Activated CD4-positive, alpha-beta memory T cell treated with anti-CD3 and anti-CD28 coated beads, Interleukin-2, amount 10 ng/mL, durations not matched to agents 7 days and 5 days (primary cell): ENCODE measurements at regions not wholly inside any gene's neighbourhood (a gene's known extent, or its start where the extent isn't known, plus 50 kb on each side); places are given as distances from the start of the nearest gene placed in this dataset.

ENCODE experiments used
- CTCF ChIA-PET: fragments of 350-600 bp; sonication (Branson Sonifier 250); formaldehyde crosslinking; loops from one replicate; lab custom pipeline; 2021; ENCODE audit warnings: antibody characterized with exemption, inconsistent platforms; lab: Charles Lee
- POLR2A ChIA-PET: fragments of 350-600 bp; sonication (Branson Sonifier 250); formaldehyde crosslinking; loops from one replicate; lab custom pipeline; 2021; ENCODE audit warnings: antibody characterized with exemption; lab: Charles Lee
- DNase-seq: peaks from one replicate; pipeline ENCODE4 v3.0.0-alpha.2; 2020
- H3K27ac Mint-ChIP-seq: one replicate; pipeline ENCODE4 v1.8.0; 2021; ENCODE audit warnings: mild to moderate bottlenecking, mixed read lengths
- H3K27me3 Mint-ChIP-seq: one replicate; pipeline ENCODE4 v1.8.0; 2021; ENCODE audit warnings: mixed read lengths
- H3K36me3 Mint-ChIP-seq: one replicate; pipeline ENCODE4 v1.8.0; 2021; ENCODE audit warnings: low read depth, mixed read lengths
- H3K4me1 Mint-ChIP-seq: one replicate; pipeline ENCODE4 v1.8.0; 2021; ENCODE audit warnings: mixed read lengths
- H3K4me3 Mint-ChIP-seq: one replicate; pipeline ENCODE4 v1.8.0; 2021; ENCODE audit warnings: mild to moderate bottlenecking, mixed read lengths
- H3K9me3 Mint-ChIP-seq: one replicate; pipeline ENCODE4 v1.8.0; 2021; ENCODE audit warnings: mixed read lengths

GRCh38 chr5:68593211-68593671 is 377.7 kb downstream of the PIK3R1 start:
- CTCF ChIA-PET, result no interaction called here
- H3K36me3 Mint-ChIP-seq, result no peaks in the 10 kb centered on the region
- H3K27me3 Mint-ChIP-seq, result peaks cover 5% of the 10 kb centered on the region
- POLR2A ChIA-PET, result no interaction called here
- H3K4me3 Mint-ChIP-seq, result no peak overlapping the region
- no peak for DNase-seq
- H3K9me3 Mint-ChIP-seq, result no peaks in the 10 kb centered on the region
- no peak overlapping the region for H3K27ac Mint-ChIP-seq
- H3K4me1 Mint-ChIP-seq, result no peaks in the 10 kb centered on the region

- CTCF ChIA-PET, result no interaction called here
- no peak for DNase-seq
- Mint-ChIP-seq H3K36me3 (no peaks in the 10 kb centered on the region), H3K27me3 (peaks cover 7% of the 10 kb centered on the region), H3K4me1 (no peaks in the 10 kb centered on the region), H3K9me3 (peaks cover 17% of the 10 kb centered on the region), H3K4me3 (no peak overlapping the region), H3K27ac (no peak overlapping the region)
- POLR2A ChIA-PET, result no interaction called here
Observed at GRCh38 chr5:68612972-68613371, 397.4 kb downstream of the PIK3R1 start.

DNA sequence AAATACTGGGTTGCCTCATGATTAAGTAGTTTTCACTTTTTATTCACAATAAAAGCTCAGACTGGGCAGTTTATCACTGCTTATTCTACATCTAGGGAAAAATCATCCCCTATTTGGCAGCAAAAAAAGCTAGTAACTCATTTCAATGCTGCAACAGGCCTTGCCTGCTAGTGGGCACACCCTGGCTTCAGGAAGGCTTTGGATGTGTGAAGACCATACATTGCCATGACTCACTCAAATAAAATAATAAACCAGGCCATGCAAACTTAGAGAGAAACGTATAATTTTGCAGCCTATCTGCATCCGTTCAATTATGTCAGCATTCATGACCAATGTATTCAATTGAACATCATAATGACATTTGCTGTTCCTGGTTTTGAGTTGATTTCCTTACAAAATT is 402.9 kb downstream of the PIK3R1 start:
- Mint-ChIP-seq H3K27me3 (peaks cover 8% of the 10 kb centered on the region), H3K4me1 (no peaks in the 10 kb centered on the region), H3K27ac (no peak overlapping the region), H3K36me3 (no peaks in the 10 kb centered on the region), H3K9me3 (no peaks in the 10 kb centered on the region), H3K4me3 (no peak overlapping the region)
- no peak for DNase-seq
- ChIA-PET POLR2A (no interaction called here), CTCF (no interaction called here)

DNA sequence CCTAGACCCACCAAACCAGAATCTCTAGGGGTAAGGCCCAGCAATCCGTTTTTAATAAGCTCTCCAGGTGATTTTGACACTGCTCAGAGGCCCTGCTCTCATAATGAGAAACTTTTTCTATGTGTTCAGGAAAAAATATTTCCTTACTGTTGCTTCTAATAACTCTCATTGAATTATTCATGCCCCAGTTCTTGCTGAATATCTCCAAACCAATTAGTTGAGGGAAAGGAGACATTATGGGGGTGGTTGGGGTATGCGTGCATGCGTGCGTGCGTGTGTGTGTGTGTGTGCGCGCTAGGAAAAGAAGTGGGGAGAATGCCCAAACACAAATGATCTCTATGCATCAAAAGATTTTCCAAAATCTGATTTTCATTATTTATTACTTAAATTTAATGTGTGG is 411.4 kb downstream of the PIK3R1 start:
- no peaks in the 10 kb centered on the region for H3K36me3 Mint-ChIP-seq
- POLR2A ChIA-PET, result no interaction called here
- H3K4me3 Mint-ChIP-seq, result no peak overlapping the region
- H3K27me3 Mint-ChIP-seq, result no peaks in the 10 kb centered on the region
- H3K27ac Mint-ChIP-seq, result no peak overlapping the region
- H3K4me1 Mint-ChIP-seq, result no peaks in the 10 kb centered on the region
- no peak for DNase-seq
- no peaks in the 10 kb centered on the region for H3K9me3 Mint-ChIP-seq
- CTCF ChIA-PET, result no interaction called here

- no peaks in the 10 kb centered on the region for H3K4me1 Mint-ChIP-seq
- DNase-seq, result no peak
- H3K27me3 Mint-ChIP-seq, result no peaks in the 10 kb centered on the region
- ChIA-PET POLR2A (no interaction called here), CTCF (no interaction called here)
- H3K27ac Mint-ChIP-seq, result no peak overlapping the region
- no peaks in the 10 kb centered on the region for H3K9me3 Mint-ChIP-seq
- H3K36me3 Mint-ChIP-seq, result no peaks in the 10 kb centered on the region
- H3K4me3 Mint-ChIP-seq, result no peak overlapping the region
Observed at GRCh38 chr5:68628082-68628814, 412.7 kb downstream of the PIK3R1 start.

- Mint-ChIP-seq H3K27ac (no peak overlapping the region), H3K9me3 (no peaks in the 10 kb centered on the region), H3K36me3 (no peaks in the 10 kb centered on the region), H3K4me1 (no peaks in the 10 kb centered on the region), H3K27me3 (peaks cover 4% of the 10 kb centered on the region), H3K4me3 (no peak overlapping the region)
- ChIA-PET CTCF (no interaction called here), POLR2A (no interaction called here)
- no peak for DNase-seq
Observed at GRCh38 chr5:68630354-68630753, 414.8 kb downstream of the PIK3R1 start.

DNA sequence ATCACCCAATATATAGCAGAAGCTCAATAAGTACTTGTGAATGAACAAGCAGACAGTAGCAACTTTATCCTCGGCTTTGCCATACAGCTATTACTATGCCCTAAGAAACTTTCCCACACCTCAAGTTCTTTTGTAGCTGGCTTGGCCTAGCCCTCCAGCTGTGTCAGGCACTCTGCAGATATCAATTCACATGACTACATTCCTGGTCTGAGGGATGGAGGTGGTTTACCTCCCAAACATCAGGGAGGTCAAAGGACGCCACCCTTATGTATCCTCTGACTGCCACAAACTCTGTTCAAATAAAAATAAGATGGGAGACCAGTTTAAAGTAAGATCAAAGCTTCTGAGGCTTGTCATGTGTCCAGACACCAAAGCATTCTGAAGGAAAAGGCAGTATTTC is 416.3 kb downstream of the PIK3R1 start:
- no peaks in the 10 kb centered on the region for H3K9me3 Mint-ChIP-seq
- H3K36me3 Mint-ChIP-seq, result no peaks in the 10 kb centered on the region
- ChIA-PET CTCF (no interaction called here), POLR2A (no interaction called here)
- no peak overlapping the region for H3K27ac Mint-ChIP-seq
- H3K27me3 Mint-ChIP-seq, result peaks cover 6% of the 10 kb centered on the region
- H3K4me3 Mint-ChIP-seq, result no peak overlapping the region
- no peaks in the 10 kb centered on the region for H3K4me1 Mint-ChIP-seq
- no peak for DNase-seq

DNA sequence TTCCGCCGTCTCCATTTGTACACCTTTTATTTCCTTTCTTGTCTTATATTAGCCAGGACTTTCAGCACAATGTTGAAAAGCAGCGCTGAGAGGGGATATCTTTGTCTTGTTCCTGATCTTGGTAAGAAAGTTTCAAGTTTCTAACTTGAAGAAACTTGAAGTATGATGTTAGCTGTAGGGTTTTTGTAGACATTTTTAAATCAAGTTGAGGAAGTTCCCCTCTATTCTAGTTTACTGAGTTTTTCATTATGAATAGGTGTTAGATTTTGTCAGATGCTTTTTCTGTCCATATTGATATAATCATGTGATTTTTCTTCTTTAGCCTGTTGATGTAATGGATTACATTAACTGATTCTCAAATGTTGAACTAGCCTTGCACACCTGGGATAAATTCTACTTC is 425.7 kb downstream of the PIK3R1 start:
- H3K27me3 Mint-ChIP-seq, result peaks cover 16% of the 10 kb centered on the region
- H3K4me3 Mint-ChIP-seq, result no peak overlapping the region
- DNase-seq, result no peak
- H3K36me3 Mint-ChIP-seq, result no peaks in the 10 kb centered on the region
- no peak overlapping the region for H3K27ac Mint-ChIP-seq
- ChIA-PET POLR2A (no interaction called here), CTCF (no interaction called here)
- H3K9me3 Mint-ChIP-seq, result no peaks in the 10 kb centered on the region
- H3K4me1 Mint-ChIP-seq, result no peaks in the 10 kb centered on the region

GRCh38 chr5:68643064-68643463 is 427.5 kb downstream of the PIK3R1 start:
- ChIA-PET POLR2A (no interaction called here), CTCF (no interaction called here)
- DNase-seq, result no peak
- Mint-ChIP-seq H3K27ac (no peak overlapping the region), H3K27me3 (peaks cover 16% of the 10 kb centered on the region), H3K4me1 (no peaks in the 10 kb centered on the region), H3K4me3 (no peak overlapping the region), H3K36me3 (no peaks in the 10 kb centered on the region), H3K9me3 (no peaks in the 10 kb centered on the region)

- ChIA-PET CTCF (interaction anchor here (0.9 kb wide), 1 partner anchor 364 kb away, joined by 3 read pairs; no protein-coding TSS in a partner anchor), POLR2A (no interaction called here)
- Mint-ChIP-seq H3K4me1 (no peaks in the 10 kb centered on the region), H3K4me3 (no peak overlapping the region), H3K27ac (no peak overlapping the region), H3K27me3 (peaks cover 14% of the 10 kb centered on the region), H3K36me3 (no peaks in the 10 kb centered on the region), H3K9me3 (no peaks in the 10 kb centered on the region)
- DNase-seq, result no peak
Observed at GRCh38 chr5:68644971-68645370, 429.4 kb downstream of the PIK3R1 start.

DNA sequence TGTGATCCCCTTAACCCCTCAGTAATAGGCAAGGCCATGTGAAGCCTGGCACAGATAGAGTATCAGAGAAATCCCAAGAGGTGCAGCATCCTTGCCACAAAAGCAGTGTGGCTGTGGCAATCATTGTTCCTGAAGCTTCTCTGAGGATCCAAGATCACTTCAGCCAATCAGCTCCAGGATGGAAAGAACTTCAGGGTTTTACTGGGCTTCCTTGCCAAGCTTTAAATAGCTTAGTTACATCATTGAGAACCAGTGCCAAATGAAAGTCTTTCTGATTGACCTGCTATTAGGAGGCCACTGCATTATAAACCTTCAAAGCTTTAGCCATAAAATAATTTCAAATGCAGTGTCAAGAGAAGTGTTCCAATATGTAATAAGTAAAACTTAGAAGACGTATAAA is 430.6 kb downstream of the PIK3R1 start:
- Mint-ChIP-seq H3K9me3 (no peaks in the 10 kb centered on the region), H3K36me3 (no peaks in the 10 kb centered on the region), H3K4me3 (no peak overlapping the region), H3K27me3 (peaks cover 9% of the 10 kb centered on the region), H3K4me1 (no peaks in the 10 kb centered on the region), H3K27ac (no peak overlapping the region)
- CTCF ChIA-PET, result no interaction called here
- no peak for DNase-seq
- POLR2A ChIA-PET, result no interaction called here

DNA sequence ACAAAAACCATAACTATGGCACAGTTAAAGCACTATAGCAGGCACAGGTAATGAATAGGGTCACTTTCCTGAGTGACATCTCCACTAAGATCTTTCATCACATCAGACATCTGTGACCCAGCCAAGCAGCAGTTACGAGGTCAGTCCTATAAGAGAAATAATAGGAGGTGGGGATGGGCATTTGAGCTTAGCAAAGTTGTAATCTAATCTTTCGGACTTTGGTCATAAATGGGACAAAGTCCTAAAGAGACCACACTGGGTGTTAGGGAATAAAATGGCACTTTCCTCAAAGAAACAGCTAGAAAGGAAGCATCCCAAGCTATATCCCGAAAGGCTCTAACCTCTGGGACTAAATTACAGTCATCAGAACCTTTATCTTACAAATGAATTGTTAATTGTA is 432.2 kb downstream of the PIK3R1 start:
- no peak for DNase-seq
- POLR2A ChIA-PET, result no interaction called here
- Mint-ChIP-seq H3K36me3 (no peaks in the 10 kb centered on the region), H3K4me3 (no peak overlapping the region), H3K27ac (no peak overlapping the region), H3K27me3 (peaks cover 4% of the 10 kb centered on the region), H3K4me1 (no peaks in the 10 kb centered on the region), H3K9me3 (no peaks in the 10 kb centered on the region)
- CTCF ChIA-PET, result no interaction called here

GRCh38 chr5:68648944-68649857 is 433.6 kb downstream of the PIK3R1 start:
- Mint-ChIP-seq H3K27me3 (peaks cover 3% of the 10 kb centered on the region), H3K4me3 (no peak overlapping the region), H3K4me1 (no peaks in the 10 kb centered on the region), H3K36me3 (no peaks in the 10 kb centered on the region), H3K27ac (no peak overlapping the region), H3K9me3 (no peaks in the 10 kb centered on the region)
- DNase-seq, result no peak
- ChIA-PET CTCF (no interaction called here), POLR2A (no interaction called here)
